Esophagus squamous epithelium (tissue), 5 donors: ENCODE measurements at regions not wholly inside any gene's neighbourhood (a gene's known extent, or its start where the extent isn't known, plus 50 kb on each side); places are given as distances from the start of the nearest gene placed in this dataset.

Source experiments
- DNase-seq: peaks from one replicate; lab custom pipeline; 2025; lab: John Stamatoyannopoulos, UW
- H3K27ac ChIP-seq, 4 donors: fragments of 200-600 bp; sonication (generic); one replicate each; pipeline ENCODE4 v1.5.1; 2016 to 2019; ENCODE audit warnings: mild to moderate bottlenecking in 1 of 4
- H3K27me3 ChIP-seq, 4 donors: fragments of 200-600 bp; sonication (generic); 1 replicate in 3 of 4; 2 replicates in 1 of 4; pipeline versions ENCODE4 v1.5.1 to v1.6.0; 2017 to 2021; ENCODE audit warnings: antibody characterized with exemption in 1 of 4
- H3K36me3 ChIP-seq, 3 donors: fragments of 200-600 bp; sonication (generic); one replicate each; pipeline ENCODE4 v1.5.1; 2016 to 2019
- H3K4me1 ChIP-seq, 3 donors: fragments of 200-600 bp; sonication (generic); one replicate each; pipeline ENCODE4 v1.5.1; 2017 to 2019
- H3K4me3 ChIP-seq, 4 donors: fragments of 200-600 bp; sonication (generic); 1 replicate in 3 of 4; 2 replicates in 1 of 4; pipeline ENCODE4 v1.5.1; 2016 to 2019; ENCODE audit warnings: mild to moderate bottlenecking in 2 of 4, moderate library complexity in 1 of 4
- H3K9me3 ChIP-seq, 3 donors: fragments of 200-600 bp; sonication (generic); one replicate each; pipeline ENCODE4 v1.5.1; 2016 to 2019
- CTCF ChIP-seq, 6 experiments: fragments of 450-650 bp in 4 of 6; fragments of 200-600 bp in 2 of 6; sonication (generic) in 2 of 6; IDR thresholded peaks; one replicate each; pipeline ENCODE4 v1.5.1; 2016 to 2019; ENCODE audit warnings: antibody characterized with exemption in 6 of 6, mild to moderate bottlenecking in 4 of 6, moderate library complexity in 4 of 6
- POLR2A ChIP-seq, 4 donors: fragments of 450-650 bp; IDR thresholded peaks; one replicate each; pipeline ENCODE4 v1.6.1; 2017; ENCODE audit warnings: antibody characterized with exemption in 4 of 4, mild to moderate bottlenecking in 4 of 4, moderate library complexity in 3 of 4
- WGBS, 2 donors: methylation state at CpG; one replicate each; pipeline ENCODE4 v1.1.5; 2018; 5-methylcytosine and 5-hydroxymethylcytosine counted together
- intact Hi-C: fragments of 100-400 bp; cut with DNase I; formaldehyde crosslinking; loops from one replicate; pipeline ENCODE4 v1.15.0; 2022
- donor health status: DM: yes; HTN: yes; CAD: no.

GRCh38 chr7:51613911-51614357 is 297.3 kb upstream of the COBL start:
- Histone ChIP-seq H3K27ac (peak overlapping the region in 3 of 4 donors; percentile 53 to 81 (median 67)), H3K4me3 (peak overlapping the region in 1 of 4 donors; percentile 24), H3K36me3 (no peaks in the 10 kb centered on the region), H3K27me3 (no peaks in the 10 kb centered on the region), H3K9me3 (no peaks in the 10 kb centered on the region), H3K4me1 (peaks cover 0 to 8% (median 3%) of the 10 kb centered on the region in 3 donors)
- intact Hi-C loops: no loop called here
- no peak for TF ChIP-seq CTCF (IDR thresholded peaks at IDR 0.05)
- TF ChIP-seq POLR2A (IDR thresholded peaks at IDR 0.05): no peak
- whole genome bisulfite sequencing, 2 donors: 33 to 45% methylated on average over 3 to 5 of the region's 6 CpGs
- DNase-seq: no peak

- Histone ChIP-seq H3K9me3 (no peaks in the 10 kb centered on the region), H3K27ac (no peak overlapping the region), H3K27me3 (no peaks in the 10 kb centered on the region), H3K4me1 (peaks cover 0 to 8% (median 3%) of the 10 kb centered on the region in 3 donors), H3K36me3 (no peaks in the 10 kb centered on the region), H3K4me3 (no peak overlapping the region)
- TF ChIP-seq POLR2A (IDR thresholded peaks at IDR 0.05): no peak
- intact Hi-C loops: no loop called here
- no peak for DNase-seq
- 85 to 88% methylated on average over 1 of the region's 1 CpG for WGBS, 2 donors
Observed at GRCh38 chr7:51611937-51612336, 295.3 kb upstream of the COBL start.

- Histone ChIP-seq H3K4me1 (no peaks in the 10 kb centered on the region), H3K4me3 (no peak overlapping the region), H3K27me3 (no peaks in the 10 kb centered on the region), H3K27ac (no peak overlapping the region), H3K9me3 (no peaks in the 10 kb centered on the region), H3K36me3 (no peaks in the 10 kb centered on the region)
- intact Hi-C loops: no loop called here
- 81 to 90% methylated on average over 11 of the region's 11 CpGs for WGBS, 2 donors
- no peak for DNase-seq
- TF ChIP-seq POLR2A (IDR thresholded peaks at IDR 0.05): no peak
- TF ChIP-seq CTCF (IDR thresholded peaks at IDR 0.05): no peak
Observed at GRCh38 chr7:51607447-51607846, 290.8 kb upstream of the COBL start.

GRCh38 chr7:51606601-51607154 is 290.1 kb upstream of the COBL start:
- no peaks in the 10 kb centered on the region for H3K36me3 ChIP-seq
- no peaks in the 10 kb centered on the region for H3K27me3 ChIP-seq
- intact Hi-C loops: no loop called here
- no peaks in the 10 kb centered on the region for H3K9me3 ChIP-seq
- no peak overlapping the region for H3K27ac ChIP-seq
- DNase-seq: no peak
- no peak for TF ChIP-seq POLR2A (IDR thresholded peaks at IDR 0.05)
- no peak for TF ChIP-seq CTCF (IDR thresholded peaks at IDR 0.05)
- H3K4me3 ChIP-seq: no peak overlapping the region
- H3K4me1 ChIP-seq: no peaks in the 10 kb centered on the region
- 82 to 84% methylated on average over 13 to 15 of the region's 17 CpGs for WGBS, 2 donors

GRCh38 chr7:51602376-51602775 is 285.8 kb upstream of the COBL start:
- DNase-seq: no peak
- intact Hi-C loops: no loop called here
- 85 to 96% methylated on average over 2 of the region's 2 CpGs for WGBS, 2 donors

More at GRCh38 chr7:51602376-51602775, 285.8 kb upstream of the COBL start:
- Histone ChIP-seq H3K4me3 (no peak overlapping the region), H3K9me3 (peaks cover 0 to 4% (median 0%) of the 10 kb centered on the region in 3 donors), H3K4me1 (no peaks in the 10 kb centered on the region), H3K36me3 (no peaks in the 10 kb centered on the region), H3K27me3 (no peaks in the 10 kb centered on the region), H3K27ac (no peak overlapping the region)
- TF ChIP-seq CTCF (IDR thresholded peaks at IDR 0.05) (no peak), POLR2A (IDR thresholded peaks at IDR 0.05) (no peak)
